ENCODE measurements at regions not wholly inside any gene's neighbourhood (a gene's known extent, or its start where the extent isn't known, plus 50 kb on each side); places are given as distances from the start of the nearest gene placed in this dataset.

DNA sequence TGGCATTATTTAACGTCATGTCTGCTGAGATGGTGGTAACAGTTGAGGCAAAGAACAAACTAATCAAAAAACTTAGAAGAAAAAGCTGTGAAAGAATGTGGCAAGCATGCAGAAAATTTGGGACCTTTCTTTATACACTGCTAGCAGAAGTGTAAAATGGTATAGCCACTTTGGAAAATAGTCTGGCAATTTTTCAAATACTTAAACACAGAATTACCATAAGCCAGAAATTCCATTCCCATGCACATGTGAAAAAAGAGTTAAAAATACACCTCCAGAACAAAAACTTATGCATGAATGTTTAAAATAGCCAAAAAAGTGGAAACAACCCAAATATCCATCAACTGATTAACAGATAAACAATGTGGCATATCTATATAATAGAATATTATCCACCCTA, 613.3 kb downstream of the TBL1XR1 start:
- intact Hi-C loops (cut with DNase I; ENCODE audit: low total_unique reads) = no loop called here
- WGBS, 2 donors = 84 to 90% methylated on average over 1 of the region's 1 CpG
- no peak overlapping the region for H3K4me3 ChIP-seq (ENCODE audit: low read depth, poor library complexity, severe bottlenecking)
- TF ChIP-seq, protein P1, sequence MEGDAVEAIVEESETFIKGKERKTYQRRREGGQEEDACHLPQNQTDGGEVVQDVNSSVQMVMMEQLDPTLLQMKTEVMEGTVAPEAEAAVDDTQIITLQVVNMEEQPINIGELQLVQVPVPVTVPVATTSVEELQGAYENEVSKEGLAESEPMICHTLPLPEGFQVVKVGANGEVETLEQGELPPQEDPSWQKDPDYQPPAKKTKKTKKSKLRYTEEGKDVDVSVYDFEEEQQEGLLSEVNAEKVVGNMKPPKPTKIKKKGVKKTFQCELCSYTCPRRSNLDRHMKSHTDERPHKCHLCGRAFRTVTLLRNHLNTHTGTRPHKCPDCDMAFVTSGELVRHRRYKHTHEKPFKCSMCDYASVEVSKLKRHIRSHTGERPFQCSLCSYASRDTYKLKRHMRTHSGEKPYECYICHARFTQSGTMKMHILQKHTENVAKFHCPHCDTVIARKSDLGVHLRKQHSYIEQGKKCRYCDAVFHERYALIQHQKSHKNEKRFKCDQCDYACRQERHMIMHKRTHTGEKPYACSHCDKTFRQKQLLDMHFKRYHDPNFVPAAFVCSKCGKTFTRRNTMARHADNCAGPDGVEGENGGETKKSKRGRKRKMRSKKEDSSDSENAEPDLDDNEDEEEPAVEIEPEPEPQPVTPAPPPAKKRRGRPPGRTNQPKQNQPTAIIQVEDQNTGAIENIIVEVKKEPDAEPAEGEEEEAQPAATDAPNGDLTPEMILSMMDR (IDR thresholded peaks at IDR 0.05) = no peak
- no peak for TF ChIP-seq POLR2A (IDR thresholded peaks at IDR 0.05)
- DNase-seq (ENCODE audit: low spot score in 2 of 2) = no peak

DNA sequence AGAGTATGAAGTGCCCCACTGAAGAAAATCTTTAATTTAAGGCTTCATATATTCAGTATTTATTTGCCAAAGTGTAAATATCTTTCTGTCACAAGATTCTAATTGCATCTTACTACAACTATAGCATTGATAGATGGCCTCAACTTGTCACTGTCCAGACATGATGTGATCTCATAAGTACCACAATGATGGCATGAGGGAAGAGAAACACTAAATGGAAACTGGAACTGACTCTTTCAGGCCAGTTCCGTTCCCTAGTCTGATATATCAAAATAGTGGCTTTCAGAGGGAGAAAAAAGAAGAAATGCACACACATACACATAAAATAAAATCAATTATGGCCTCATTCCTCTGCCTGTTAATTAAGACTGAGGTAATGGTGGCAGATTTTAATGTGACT, 615.7 kb downstream of the TBL1XR1 start:
- no peak for DNase-seq (ENCODE audit: low spot score in 2 of 2)
- TF ChIP-seq, protein P1 (IDR thresholded peaks at IDR 0.05) = no peak
- TF ChIP-seq POLR2A (IDR thresholded peaks at IDR 0.05) = no peak
- intact Hi-C loops (cut with DNase I; ENCODE audit: low total_unique reads) = no loop called here
- no peak overlapping the region for H3K4me3 ChIP-seq (ENCODE audit: low read depth, poor library complexity, severe bottlenecking)
- 75 to 85% methylated on average over 1 of the region's 1 CpG for WGBS, 2 donors

DNA sequence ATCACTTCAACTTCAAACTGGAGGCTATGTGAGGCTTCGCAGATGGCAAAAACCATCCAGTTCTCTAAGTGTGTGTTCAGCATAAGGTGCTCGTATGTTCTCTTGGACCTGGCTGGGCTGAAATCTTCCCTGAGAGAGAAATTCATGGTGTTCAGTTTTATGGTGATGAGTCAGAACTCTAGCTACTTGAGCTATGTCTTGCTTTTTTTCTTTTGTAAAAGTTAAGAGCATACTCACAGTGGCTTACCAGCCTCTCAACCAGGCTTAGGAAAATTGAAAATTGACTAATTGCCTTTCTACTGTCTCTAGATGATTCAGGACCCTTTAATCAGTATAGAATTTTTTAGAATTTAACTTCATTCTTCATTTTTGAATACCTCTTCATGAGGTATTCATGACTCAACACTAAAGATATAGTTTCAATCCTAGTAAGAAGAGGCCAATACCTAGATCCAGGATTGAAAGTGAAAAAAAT, 617.5 kb downstream of the TBL1XR1 start:
- no peak overlapping the region for H3K4me3 ChIP-seq (ENCODE audit: low read depth, poor library complexity, severe bottlenecking)
- no peak for DNase-seq (ENCODE audit: low spot score in 2 of 2)
- intact Hi-C loops (cut with DNase I; ENCODE audit: low total_unique reads) = no loop called here
- 75 to 91% methylated on average over 2 of the region's 2 CpGs for WGBS, 2 donors
- no peak for TF ChIP-seq POLR2A (IDR thresholded peaks at IDR 0.05)
- TF ChIP-seq, protein P1 (IDR thresholded peaks at IDR 0.05) = no peak

DNA sequence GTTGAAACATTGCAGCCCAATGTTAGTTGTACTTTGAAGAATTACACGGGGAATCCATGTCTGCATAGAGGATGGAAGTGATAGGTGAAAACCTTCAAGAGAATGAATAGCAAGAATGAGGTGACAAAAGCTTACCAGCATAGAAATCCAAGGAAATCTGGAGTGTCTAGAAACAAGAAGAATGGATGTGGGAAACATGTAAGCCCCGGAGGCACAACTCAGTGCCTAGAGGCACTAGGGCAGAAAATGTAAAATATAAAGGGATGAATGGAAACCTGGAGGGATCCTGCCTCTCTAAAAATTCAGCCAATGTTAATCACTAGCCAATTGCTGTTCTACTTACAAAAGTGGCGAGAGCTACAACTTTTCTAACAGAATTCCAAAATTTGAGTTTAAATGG, 619.0 kb downstream of the TBL1XR1 start:
- intact Hi-C loops (cut with DNase I; ENCODE audit: low total_unique reads) = no loop called here
- TF ChIP-seq POLR2A (IDR thresholded peaks at IDR 0.05) = no peak
- TF ChIP-seq, protein P1 (IDR thresholded peaks at IDR 0.05) = no peak
- 95 to 96% methylated on average over 3 of the region's 3 CpGs for WGBS, 2 donors
- no peak for DNase-seq (ENCODE audit: low spot score in 2 of 2)
- H3K4me3 ChIP-seq (ENCODE audit: low read depth, poor library complexity, severe bottlenecking) = no peak overlapping the region

DNA sequence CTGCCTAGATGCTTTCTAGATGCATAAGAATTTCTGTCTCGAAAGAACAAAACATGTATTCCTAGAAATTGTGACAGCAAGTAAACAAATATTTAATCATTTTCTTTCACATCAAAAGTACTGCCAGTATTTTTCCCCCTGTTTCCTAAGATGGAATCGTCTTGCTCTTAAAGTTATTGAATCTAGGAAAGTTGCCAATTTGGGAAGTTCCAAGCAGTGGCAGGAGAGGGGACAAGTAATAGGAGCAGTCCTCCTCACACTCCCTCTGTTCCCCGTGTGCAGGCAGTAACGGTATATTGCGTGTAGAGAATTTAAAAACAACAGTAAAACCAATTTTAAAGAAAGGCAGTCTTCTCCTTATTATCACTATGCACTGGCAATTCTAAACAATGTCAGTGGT, 619.8 kb downstream of the TBL1XR1 start:
- intact Hi-C loops (cut with DNase I; ENCODE audit: low total_unique reads) = no loop called here
- no peak for DNase-seq (ENCODE audit: low spot score in 2 of 2)
- H3K4me3 ChIP-seq (ENCODE audit: low read depth, poor library complexity, severe bottlenecking) = no peak overlapping the region
- no peak for TF ChIP-seq POLR2A (IDR thresholded peaks at IDR 0.05)
- TF ChIP-seq, protein P1 (IDR thresholded peaks at IDR 0.05) = no peak
- 71 to 74% methylated on average over 5 of the region's 5 CpGs for WGBS, 2 donors

DNA sequence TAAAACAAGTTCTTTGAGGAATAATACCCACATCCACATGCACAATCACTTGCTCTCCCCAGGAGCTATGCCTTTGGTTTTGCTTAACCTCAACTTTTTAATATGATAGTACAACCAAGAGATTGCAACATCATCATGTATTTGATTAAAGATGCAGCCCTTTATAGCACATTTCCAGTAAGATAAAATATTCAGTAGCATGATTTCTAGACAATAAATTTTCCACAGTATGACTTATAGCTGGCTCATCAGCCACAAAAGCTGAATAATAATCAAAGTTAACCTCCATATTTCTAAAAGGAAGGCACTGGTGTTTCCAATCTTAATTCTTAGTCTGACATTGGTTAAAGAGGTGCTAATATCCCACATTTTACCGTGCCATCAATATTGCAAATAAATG, 622.5 kb downstream of the TBL1XR1 start:
- no peak for DNase-seq (ENCODE audit: low spot score in 2 of 2)
- H3K4me3 ChIP-seq (ENCODE audit: low read depth, poor library complexity, severe bottlenecking) = no peak overlapping the region
- 0 to 3% methylated on average over 1 of the region's 1 CpG for WGBS, 2 donors
- intact Hi-C loops (cut with DNase I; ENCODE audit: low total_unique reads) = no loop called here
- no peak for TF ChIP-seq POLR2A (IDR thresholded peaks at IDR 0.05)
- TF ChIP-seq, protein P1 (IDR thresholded peaks at IDR 0.05) = no peak

Data from lower leg skin (tissue), 4 donors.